Peyer's patch (tissue), 4 donors: ENCODE measurements at regions not wholly inside any gene's neighbourhood (a gene's known extent, or its start where the extent isn't known, plus 50 kb on each side); places are given as distances from the start of the nearest gene placed in this dataset.

ENCODE experiments used
- CTCF ChIP-seq, 6 experiments: fragments of 450-650 bp in 4 of 6; fragments of 200-600 bp in 2 of 6; sonication (generic) in 1 of 6; IDR thresholded peaks; one replicate each; pipeline ENCODE4 v1.5.1; 2017 to 2019; ENCODE audit warnings: antibody characterized with exemption in 6 of 6, mild to moderate bottlenecking in 3 of 6, moderate library complexity in 1 of 6
- POLR2A ChIP-seq, 2 donors: fragments of 450-650 bp; IDR thresholded peaks; one replicate each; pipeline ENCODE4 v1.5.1; 2017; ENCODE audit warnings: antibody characterized with exemption in 2 of 2, mild to moderate bottlenecking in 2 of 2, moderate library complexity in 2 of 2

GRCh38 chr10:44513591-44513990 is 128.7 kb upstream of the CXCL12 start:
- TF ChIP-seq CTCF (IDR thresholded peaks at IDR 0.05) (no peak), POLR2A (IDR thresholded peaks at IDR 0.05) (no peak)
